Stimulated activated naive CD8-positive, alpha-beta T cell treated with anti-CD3 and anti-CD28 coated beads, Interleukin-15, Interleukin-2, amounts not matched to agents 100 U/mL and 50 U/mL, for 24 hours (primary cell): ENCODE measurements at regions not wholly inside any gene's neighbourhood (a gene's known extent, or its start where the extent isn't known, plus 50 kb on each side); places are given as distances from the start of the nearest gene placed in this dataset.
"Not testable (repeated sequence)": the region's sequence is repeated elsewhere in the genome, so short reads cannot be mapped to it uniquely, and the experiment has no call there.

ENCODE experiments used
- ATAC-seq: fragments of 150-1000 bp; cut with Tn5 transposase; one replicate; pipeline ENCODE4 v1.10.0; 2021
- DNase-seq: peaks from one replicate; pipeline ENCODE4 v3.0.0; 2021

- DNase-seq = no peak
These were observed 641.6 kb downstream of the NR2F1-AS1 start for GRCh38 chr5:92939428-92939827.

GRCh38 chr5:92937396-92937795, 643.6 kb downstream of the NR2F1-AS1 start:
- DNase-seq, ATAC-seq: not testable (repeated sequence)

More at GRCh38 chr5:92939428-92939827, 641.6 kb downstream of the NR2F1-AS1 start:
- ATAC-seq = no peak

- ATAC-seq = no peak
These were observed 651.0 kb downstream of the NR2F1-AS1 start for GRCh38 chr5:92930057-92930456.

GRCh38 chr5:92927291-92927778, 653.7 kb downstream of the NR2F1-AS1 start:
- ATAC-seq (no peak), DNase-seq (no peak)

More at GRCh38 chr5:92930057-92930456, 651.0 kb downstream of the NR2F1-AS1 start:
- DNase-seq = no peak

GRCh38 chr5:92923885-92924284, 657.1 kb downstream of the NR2F1-AS1 start:
- no peak for DNase-seq
- no peak for ATAC-seq

GRCh38 chr5:92922231-92922967, 658.6 kb downstream of the NR2F1-AS1 start:
- no peak for ATAC-seq

GRCh38 chr5:92917044-92917443, 664.0 kb downstream of the NR2F1-AS1 start:
- DNase-seq (no peak), ATAC-seq (no peak)

More at GRCh38 chr5:92922231-92922967, 658.6 kb downstream of the NR2F1-AS1 start:
- no peak for DNase-seq

- no peak for ATAC-seq
- no peak for DNase-seq
These were observed 665.0 kb downstream of the NR2F1-AS1 start for GRCh38 chr5:92916036-92916435.

GRCh38 chr5:92912283-92912682, 668.7 kb downstream of the NR2F1-AS1 start:
- ATAC-seq = no peak
- DNase-seq = no peak

GRCh38 chr5:92911851-92912250, 669.2 kb downstream of the NR2F1-AS1 start:
- ATAC-seq (no peak), DNase-seq (no peak)

GRCh38 chr5:92911293-92911692, 669.7 kb downstream of the NR2F1-AS1 start:
- ATAC-seq (no peak), DNase-seq (no peak)

GRCh38 chr5:92909602-92909962, 671.4 kb downstream of the NR2F1-AS1 start:
- no peak for ATAC-seq
- DNase-seq = no peak

GRCh38 chr5:92908952-92909601, 671.9 kb downstream of the NR2F1-AS1 start:
- ATAC-seq (no peak), DNase-seq (no peak)

GRCh38 chr5:92907938-92908606, 672.9 kb downstream of the NR2F1-AS1 start:
- DNase-seq (no peak), ATAC-seq (no peak)

GRCh38 chr5:92906798-92907376, 674.1 kb downstream of the NR2F1-AS1 start:
- DNase-seq (no peak), ATAC-seq (no peak)

- no peak for ATAC-seq
- no peak for DNase-seq
These were observed 677.0 kb downstream of the NR2F1-AS1 start for GRCh38 chr5:92904021-92904420.

- ATAC-seq (no peak), DNase-seq (no peak)
These were observed 681.4 kb downstream of the NR2F1-AS1 start for GRCh38 chr5:92899611-92900010.

- no peak for ATAC-seq
- no peak for DNase-seq
These were observed 684.3 kb downstream of the NR2F1-AS1 start for GRCh38 chr5:92896722-92897121.

GRCh38 chr5:92890841-92891244, 690.2 kb downstream of the NR2F1-AS1 start:
- no peak for ATAC-seq
- DNase-seq = no peak

GRCh38 chr5:92889140-92889539, 691.9 kb downstream of the NR2F1-AS1 start:
- ATAC-seq = no peak

GRCh38 chr5:92887254-92887653, 693.8 kb downstream of the NR2F1-AS1 start:
- no peak for ATAC-seq
- no peak for DNase-seq

More at GRCh38 chr5:92889140-92889539, 691.9 kb downstream of the NR2F1-AS1 start:
- DNase-seq = no peak

- ATAC-seq = no peak
- no peak for DNase-seq
These were observed 694.3 kb downstream of the NR2F1-AS1 start for GRCh38 chr5:92886751-92887150.

- DNase-seq (no peak), ATAC-seq (no peak)
These were observed 695.1 kb downstream of the NR2F1-AS1 start for GRCh38 chr5:92885950-92886349.
